SJSA1 (cell line): ENCODE measurements at regions not wholly inside any gene's neighbourhood (a gene's known extent, or its start where the extent isn't known, plus 50 kb on each side); places are given as distances from the start of the nearest gene placed in this dataset.
"Not testable (repeated sequence)": the region's sequence is repeated elsewhere in the genome, so short reads cannot be mapped to it uniquely, and the experiment has no call there.

Experiments used
- DNase-seq, 2 experiments: peaks; one replicate each; pipeline ENCODE4 v3.0.0-alpha.2; 2015 to 2020; ENCODE audit warnings: low spot score in 2 of 2, low read depth in 1 of 2
- H3K27ac ChIP-seq: fragments of 250-450 bp; sonication (Bioruptor Pico); 2 replicates; pipeline ENCODE4 v1.5.1; 2020; ENCODE audit warnings: mild to moderate bottlenecking, moderate library complexity
- H3K27me3 ChIP-seq: fragments of 250-450 bp; sonication (Bioruptor Pico); replicated peaks from 2 replicates; pipeline ENCODE4 v1.5.1; 2020; ENCODE audit warnings: mild to moderate bottlenecking, moderate library complexity
- H3K36me3 ChIP-seq: fragments of 250-450 bp; sonication (Bioruptor Pico); 2 replicates; pipeline ENCODE4 v1.5.1; 2020; ENCODE audit warnings: mild to moderate bottlenecking
- H3K4me1 ChIP-seq: fragments of 250-450 bp; sonication (Bioruptor Pico); replicated peaks from 2 replicates; pipeline ENCODE4 v1.6.1; 2021; ENCODE audit warnings: mild to moderate bottlenecking
- H3K4me3 ChIP-seq: fragments of 250-450 bp; sonication (Bioruptor Pico); 2 replicates; pipeline ENCODE4 v1.5.1; 2020; ENCODE audit warnings: mild to moderate bottlenecking
- H3K9me3 ChIP-seq: fragments of 250-450 bp; sonication (Bioruptor Pico); replicated peaks from 2 replicates; pipeline ENCODE4 v1.5.1; 2020; ENCODE audit warnings: mild to moderate bottlenecking

DNA sequence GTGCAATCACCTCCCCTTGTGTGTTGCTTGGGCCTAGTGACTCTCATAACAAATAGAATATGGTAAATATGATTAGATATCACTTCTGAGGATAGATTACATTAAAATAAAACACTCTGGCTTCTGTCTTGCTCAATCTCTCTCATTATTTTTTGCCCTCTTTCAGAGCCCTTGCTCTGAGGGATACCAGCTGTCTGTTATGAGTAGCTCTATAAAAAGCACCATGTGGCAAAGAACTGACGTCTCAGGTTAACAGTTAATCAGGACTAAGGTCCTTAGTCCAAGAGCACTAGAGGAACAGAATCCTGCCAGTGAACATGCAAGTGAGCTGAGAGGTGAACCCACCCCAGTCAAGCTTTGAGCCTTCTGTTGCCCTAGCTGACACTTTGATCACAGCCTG, 402.2 kb upstream of the HTR1E start:
- Histone ChIP-seq H3K36me3 (no peaks in the 10 kb centered on the region), H3K4me3 (no peak overlapping the region), H3K27me3 (no peaks in the 10 kb centered on the region), H3K9me3 (no peaks in the 10 kb centered on the region), H3K27ac (no peak overlapping the region), H3K4me1 (no peaks in the 10 kb centered on the region)
- no peak for DNase-seq

GRCh38 chr6:86529635-86530034, 407.7 kb upstream of the HTR1E start:
- Histone ChIP-seq H3K4me3 (no peak overlapping the region), H3K36me3 (no peaks in the 10 kb centered on the region), H3K9me3 (no peaks in the 10 kb centered on the region), H3K27me3 (no peaks in the 10 kb centered on the region), H3K27ac (no peak overlapping the region), H3K4me1 (no peaks in the 10 kb centered on the region)
- no peak for DNase-seq

DNA sequence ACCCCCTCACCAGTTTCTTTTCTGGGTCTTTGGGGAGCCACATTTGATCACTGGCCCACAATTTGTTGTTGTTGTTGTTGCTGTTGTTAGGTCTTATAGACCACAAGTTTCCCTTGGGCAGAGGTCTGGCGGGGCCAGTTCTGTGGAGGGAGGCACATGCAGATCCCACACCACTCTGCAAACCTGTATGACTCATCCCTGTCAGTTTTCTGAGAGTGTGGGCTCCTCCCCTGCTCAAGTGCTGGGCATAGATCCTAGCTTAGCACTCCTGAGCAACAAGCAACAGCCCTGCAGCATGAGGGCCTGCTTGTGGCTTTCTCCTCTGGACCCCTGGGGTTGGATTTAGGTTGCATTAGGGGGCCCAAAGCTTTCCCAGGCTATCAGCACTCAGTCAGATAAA, 411.1 kb upstream of the HTR1E start:
- no peak overlapping the region for H3K27ac ChIP-seq
- no peaks in the 10 kb centered on the region for H3K36me3 ChIP-seq
- no peaks in the 10 kb centered on the region for H3K4me1 ChIP-seq
- no peak overlapping the region for H3K4me3 ChIP-seq
- DNase-seq: no peak
- H3K9me3 ChIP-seq: no peaks in the 10 kb centered on the region
- no peaks in the 10 kb centered on the region for H3K27me3 ChIP-seq

DNA sequence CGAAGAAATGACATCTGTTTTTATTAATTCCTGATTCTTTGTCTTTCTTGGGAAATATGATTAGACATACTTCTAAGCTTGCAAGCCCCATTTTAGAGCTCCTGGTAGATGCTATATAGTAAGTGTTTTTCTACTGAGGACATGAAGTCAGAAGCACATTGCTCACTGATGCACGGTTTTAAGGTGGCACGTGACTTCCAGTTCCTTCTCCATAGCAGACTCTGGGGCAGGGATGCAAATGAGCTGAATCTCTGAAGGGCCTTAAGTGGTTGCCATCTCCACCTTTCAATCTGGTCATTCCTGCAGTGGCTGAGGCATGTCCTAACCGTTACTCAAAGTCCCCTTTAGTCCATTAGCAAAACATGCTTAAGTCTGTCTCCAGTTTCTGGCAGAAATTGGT, 421.2 kb upstream of the HTR1E start:
- H3K27ac ChIP-seq: no peak overlapping the region
- no peaks in the 10 kb centered on the region for H3K27me3 ChIP-seq
- H3K9me3 ChIP-seq: no peaks in the 10 kb centered on the region
- no peak for DNase-seq
- no peaks in the 10 kb centered on the region for H3K36me3 ChIP-seq
- no peak overlapping the region for H3K4me3 ChIP-seq
- H3K4me1 ChIP-seq: no peaks in the 10 kb centered on the region

GRCh38 chr6:86511962-86512361, 425.4 kb upstream of the HTR1E start:
- Histone ChIP-seq H3K27ac (no peak overlapping the region), H3K4me1 (no peaks in the 10 kb centered on the region), H3K36me3 (no peaks in the 10 kb centered on the region), H3K4me3 (no peak overlapping the region), H3K9me3 (no peaks in the 10 kb centered on the region; the same call in 1 of the 2 replicates), H3K27me3 (no peaks in the 10 kb centered on the region)
- no peak for DNase-seq

DNA sequence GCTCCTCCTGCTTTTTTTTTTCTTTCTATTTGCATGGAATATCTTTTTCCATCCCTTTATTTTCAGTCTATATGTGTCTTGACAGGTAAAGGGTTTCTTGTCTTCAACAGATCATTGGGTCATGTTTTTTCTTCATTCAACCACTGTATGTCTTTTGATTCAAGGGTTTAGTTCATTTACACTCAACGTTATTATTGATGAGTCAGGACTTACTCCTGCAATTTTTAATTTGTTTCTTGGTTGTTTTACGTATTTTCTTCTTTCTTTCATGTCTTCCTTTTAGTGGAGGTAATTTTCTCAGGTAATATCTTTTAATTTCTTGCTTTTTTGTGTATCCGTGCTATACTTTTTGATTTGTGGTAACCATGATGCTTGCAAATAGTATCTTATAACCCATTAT, 429.1 kb upstream of the HTR1E start:
- no peak for DNase-seq
- Histone ChIP-seq H3K4me3 (no peak overlapping the region), H3K9me3 (no peaks in the 10 kb centered on the region; the same call in 1 of the 2 replicates), H3K4me1 (no peaks in the 10 kb centered on the region), H3K27ac (no peak overlapping the region), H3K27me3 (no peaks in the 10 kb centered on the region), H3K36me3 (no peaks in the 10 kb centered on the region)

GRCh38 chr6:86502497-86502896, 434.8 kb upstream of the HTR1E start:
- Histone ChIP-seq H3K4me3 (no peak overlapping the region), H3K27me3 (no peaks in the 10 kb centered on the region), H3K9me3 (no peaks in the 10 kb centered on the region), H3K36me3 (no peaks in the 10 kb centered on the region), H3K4me1 (no peaks in the 10 kb centered on the region), H3K27ac (no peak overlapping the region)
- no peak for DNase-seq

DNA sequence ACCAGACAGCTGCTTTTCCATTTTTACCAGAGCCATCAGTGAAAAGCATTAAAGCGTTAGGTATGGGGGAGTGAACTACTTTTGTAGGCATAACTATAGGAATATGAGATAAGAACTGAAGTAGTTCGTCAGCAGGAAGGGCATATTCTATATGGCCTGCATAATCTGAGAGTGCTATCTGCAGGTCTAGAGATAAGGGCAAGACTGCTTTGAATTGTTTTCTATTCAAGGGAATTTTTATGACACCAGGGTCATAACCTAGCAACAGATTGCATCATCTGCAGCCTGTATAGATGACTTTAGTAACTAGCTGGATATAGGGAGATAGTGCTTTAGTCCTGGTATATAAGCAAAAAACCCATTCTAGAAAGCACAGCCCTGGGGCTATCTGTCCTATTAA, 437.3 kb upstream of the HTR1E start:
- no peak for DNase-seq
- Histone ChIP-seq H3K27ac (no peak overlapping the region), H3K9me3 (no peaks in the 10 kb centered on the region), H3K36me3 (no peaks in the 10 kb centered on the region), H3K27me3 (no peaks in the 10 kb centered on the region), H3K4me1 (no peaks in the 10 kb centered on the region), H3K4me3 (no peak overlapping the region)

DNA sequence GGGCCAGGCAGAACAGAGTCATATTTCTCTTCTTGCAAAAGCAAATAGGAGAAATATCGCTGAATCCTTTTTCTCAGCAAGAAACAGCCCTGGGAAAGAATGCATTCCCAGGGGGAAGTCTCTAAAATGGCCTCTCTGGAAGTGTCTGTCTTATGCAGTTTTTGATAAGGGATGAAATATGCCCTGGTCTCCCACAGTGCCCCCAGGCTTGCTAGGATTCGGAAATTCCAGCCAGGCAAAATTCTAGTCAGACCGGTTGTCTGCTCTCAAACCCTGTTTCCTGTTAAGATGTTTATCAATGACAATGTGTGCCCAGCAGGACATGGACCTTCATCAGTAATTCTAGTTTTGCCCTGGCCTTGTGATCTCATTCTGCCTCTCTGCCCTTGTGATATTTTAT, 448.3 kb upstream of the HTR1E start:
- H3K27me3 ChIP-seq, H3K36me3 ChIP-seq, H3K9me3 ChIP-seq: not testable (repeated sequence)

GRCh38 chr6:86487660-86488221, 449.6 kb upstream of the HTR1E start:
- no peak overlapping the region for H3K4me3 ChIP-seq
- no peak for DNase-seq
- H3K27ac ChIP-seq: no peak overlapping the region
- H3K9me3 ChIP-seq: no peaks in the 10 kb centered on the region
- no peaks in the 10 kb centered on the region for H3K4me1 ChIP-seq
- H3K27me3 ChIP-seq: no peaks in the 10 kb centered on the region
- no peaks in the 10 kb centered on the region for H3K36me3 ChIP-seq

More for the DNA sequence above, 448.3 kb upstream of the HTR1E start:
- H3K4me3 ChIP-seq, H3K27ac ChIP-seq, DNase-seq, H3K4me1 ChIP-seq: not testable (repeated sequence)

DNA sequence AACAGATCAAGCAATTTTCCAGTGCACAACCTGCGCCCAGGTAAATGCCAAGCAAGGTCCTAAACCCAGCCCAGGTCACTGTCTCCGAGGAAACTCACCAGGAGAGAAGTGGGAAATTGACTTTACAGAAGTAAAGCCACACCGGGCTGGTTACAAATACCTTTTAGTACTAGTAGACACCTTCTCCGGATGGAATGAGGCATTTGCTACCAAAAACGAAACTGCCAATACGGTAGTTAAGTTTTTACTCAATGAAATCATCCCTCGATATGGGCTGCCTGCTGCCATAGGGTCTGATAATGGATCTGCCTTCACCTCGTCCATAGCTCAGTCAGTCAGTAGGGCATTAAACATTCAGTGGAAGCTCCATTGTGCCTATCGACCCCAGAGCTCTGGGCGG, 459.0 kb upstream of the HTR1E start:
- H3K27me3 ChIP-seq, H3K27ac ChIP-seq, H3K9me3 ChIP-seq, H3K36me3 ChIP-seq, DNase-seq, H3K4me3 ChIP-seq, H3K4me1 ChIP-seq: not testable (repeated sequence)

GRCh38 chr6:86477500-86478148, 459.7 kb upstream of the HTR1E start:
- Histone ChIP-seq H3K4me1 (no peaks in the 10 kb centered on the region), H3K27me3 (no peaks in the 10 kb centered on the region), H3K4me3 (no peak overlapping the region), H3K36me3 (no peaks in the 10 kb centered on the region), H3K9me3 (no peaks in the 10 kb centered on the region), H3K27ac (no peak overlapping the region)
- DNase-seq: no peak

DNA sequence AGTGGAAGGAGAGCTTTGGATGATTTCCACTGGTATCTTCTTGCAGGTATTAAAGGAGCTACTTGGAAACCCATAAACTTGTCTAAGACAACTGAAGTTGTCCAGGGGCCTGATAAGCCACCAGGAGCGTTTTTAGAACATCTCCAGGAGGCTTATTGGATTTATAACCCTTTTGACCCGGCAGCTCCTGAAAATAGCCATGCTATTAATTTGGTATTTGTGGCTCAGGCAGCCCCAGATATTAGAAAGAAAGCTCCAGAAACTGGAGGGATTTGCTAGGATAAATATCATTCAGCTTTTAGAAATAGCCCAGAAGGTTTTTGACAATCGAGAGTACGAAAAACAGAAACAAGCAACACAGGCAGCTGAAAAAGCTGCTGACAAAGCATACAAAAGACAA, 461.0 kb upstream of the HTR1E start:
- no peak overlapping the region for H3K27ac ChIP-seq
- no peaks in the 10 kb centered on the region for H3K4me1 ChIP-seq
- DNase-seq: no peak
- no peaks in the 10 kb centered on the region for H3K9me3 ChIP-seq
- no peak overlapping the region for H3K4me3 ChIP-seq
- H3K27me3 ChIP-seq: no peaks in the 10 kb centered on the region
- no peaks in the 10 kb centered on the region for H3K36me3 ChIP-seq

DNA sequence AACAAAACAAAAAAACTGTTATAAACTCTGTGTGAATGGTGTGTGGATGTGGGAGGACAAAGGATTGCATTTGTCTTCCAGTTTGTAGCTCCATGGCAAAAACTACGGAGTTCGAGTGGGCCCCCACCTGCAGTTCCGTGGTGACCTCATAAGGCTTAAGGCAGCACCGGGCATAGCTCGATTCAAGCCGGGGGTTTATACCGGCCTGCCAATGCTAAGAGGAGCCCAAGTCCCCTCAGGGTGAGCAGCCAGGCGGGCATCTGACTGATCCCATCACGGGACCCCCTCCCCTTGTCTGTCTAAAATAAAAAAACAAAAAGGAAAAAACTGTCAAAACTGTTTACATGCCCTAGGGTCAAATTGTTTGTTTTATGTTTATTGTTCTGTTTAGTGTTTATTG, 463.2 kb upstream of the HTR1E start:
- Histone ChIP-seq H3K4me1 (no peaks in the 10 kb centered on the region), H3K36me3 (no peaks in the 10 kb centered on the region), H3K27ac (no peak overlapping the region), H3K4me3 (no peak overlapping the region), H3K27me3 (no peaks in the 10 kb centered on the region), H3K9me3 (no peaks in the 10 kb centered on the region)
- no peak for DNase-seq

- Histone ChIP-seq H3K27ac (no peak overlapping the region), H3K9me3 (no peaks in the 10 kb centered on the region), H3K27me3 (no peaks in the 10 kb centered on the region), H3K4me1 (no peaks in the 10 kb centered on the region), H3K36me3 (no peaks in the 10 kb centered on the region), H3K4me3 (no peak overlapping the region)
- no peak for DNase-seq
Observed at GRCh38 chr6:86471791-86472190, 465.5 kb upstream of the HTR1E start.
